Left ventricle myocardium inferior (tissue), 1 donor: ENCODE measurements at regions not wholly inside any gene's neighbourhood (a gene's known extent, or its start where the extent isn't known, plus 50 kb on each side); places are given as distances from the start of the nearest gene placed in this dataset.

Experiments used
- DNase-seq: peaks from one replicate; pipeline ENCODE4 v3.0.0-alpha.2; 2020
- H3K27ac ChIP-seq: fragments of 200-600 bp; replicated peaks from 2 replicates; pipeline ENCODE4 v1.8.0; 2021
- H3K27me3 ChIP-seq: fragments of 200-600 bp; 2 replicates; pipeline ENCODE4 v1.8.0; 2021; ENCODE audit warnings: low read depth
- H3K36me3 ChIP-seq: fragments of 200-600 bp; 2 replicates; pipeline ENCODE4 v1.8.0; 2021
- H3K4me1 ChIP-seq: fragments of 200-600 bp; 2 replicates; pipeline ENCODE4 v1.8.0; 2021
- H3K4me3 ChIP-seq: fragments of 200-600 bp; 2 replicates; pipeline ENCODE4 v1.8.0; 2021; ENCODE audit warnings: mild to moderate bottlenecking, moderate library complexity
- H3K9me3 ChIP-seq: fragments of 200-600 bp; replicated peaks from 2 replicates; pipeline ENCODE4 v1.8.0; 2021
- intact Hi-C: fragments of 100-400 bp; cut with micrococcal nuclease; formaldehyde crosslinking; loops from one replicate; pipeline ENCODE4 v1.11.0; 2022
- TF ChIP-seq, protein P1 (sequence below): fragments of 200-600 bp; IDR thresholded peaks from 2 replicates; pipeline ENCODE4 v1.8.0; 2021; ENCODE audit warnings: antibody characterized with exemption, mild to moderate bottlenecking, borderline replicate concordance
- donor health status: DM: no; HTN: yes; CAD: no; lungs with severe emphysema.

GRCh38 chr6:54718541-54719023 is 128.0 kb upstream of the FAM83B start:
- Histone ChIP-seq H3K9me3 (no peaks in the 10 kb centered on the region), H3K36me3 (no peaks in the 10 kb centered on the region), H3K4me3 (no peak overlapping the region), H3K4me1 (no peaks in the 10 kb centered on the region), H3K27ac (no peak overlapping the region), H3K27me3 (no peaks in the 10 kb centered on the region)
- TF ChIP-seq, protein P1, sequence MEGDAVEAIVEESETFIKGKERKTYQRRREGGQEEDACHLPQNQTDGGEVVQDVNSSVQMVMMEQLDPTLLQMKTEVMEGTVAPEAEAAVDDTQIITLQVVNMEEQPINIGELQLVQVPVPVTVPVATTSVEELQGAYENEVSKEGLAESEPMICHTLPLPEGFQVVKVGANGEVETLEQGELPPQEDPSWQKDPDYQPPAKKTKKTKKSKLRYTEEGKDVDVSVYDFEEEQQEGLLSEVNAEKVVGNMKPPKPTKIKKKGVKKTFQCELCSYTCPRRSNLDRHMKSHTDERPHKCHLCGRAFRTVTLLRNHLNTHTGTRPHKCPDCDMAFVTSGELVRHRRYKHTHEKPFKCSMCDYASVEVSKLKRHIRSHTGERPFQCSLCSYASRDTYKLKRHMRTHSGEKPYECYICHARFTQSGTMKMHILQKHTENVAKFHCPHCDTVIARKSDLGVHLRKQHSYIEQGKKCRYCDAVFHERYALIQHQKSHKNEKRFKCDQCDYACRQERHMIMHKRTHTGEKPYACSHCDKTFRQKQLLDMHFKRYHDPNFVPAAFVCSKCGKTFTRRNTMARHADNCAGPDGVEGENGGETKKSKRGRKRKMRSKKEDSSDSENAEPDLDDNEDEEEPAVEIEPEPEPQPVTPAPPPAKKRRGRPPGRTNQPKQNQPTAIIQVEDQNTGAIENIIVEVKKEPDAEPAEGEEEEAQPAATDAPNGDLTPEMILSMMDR = no peak
- no peak for DNase-seq
- intact Hi-C loops = loop anchor here (10.0 kb wide), 1 partner anchor 526 kb away; no protein-coding TSS in a partner anchor

DNA sequence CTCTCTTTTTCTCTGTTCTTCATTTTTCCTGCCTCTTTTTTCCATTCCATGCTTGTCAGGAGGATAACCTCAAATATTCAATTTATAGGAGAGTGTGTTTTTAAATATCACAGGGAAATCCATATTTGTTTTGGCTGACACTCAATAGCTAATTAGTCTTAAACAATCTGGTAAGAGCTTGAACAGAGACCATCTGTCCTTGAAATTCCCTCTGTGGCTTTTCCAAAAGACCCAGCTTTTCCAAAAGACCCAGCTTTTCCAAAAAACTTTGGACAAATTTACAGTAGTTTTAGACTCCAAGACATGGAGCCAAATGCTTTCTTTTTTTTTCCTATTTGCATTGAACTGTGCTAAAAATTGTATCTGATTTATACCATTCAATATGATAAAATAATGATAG is 127.4 kb upstream of the FAM83B start:
- Histone ChIP-seq H3K36me3 (no peaks in the 10 kb centered on the region), H3K27ac (no peak overlapping the region), H3K27me3 (no peaks in the 10 kb centered on the region), H3K4me1 (no peaks in the 10 kb centered on the region), H3K9me3 (no peaks in the 10 kb centered on the region), H3K4me3 (no peak overlapping the region)
- TF ChIP-seq, protein P1 = no peak
- intact Hi-C loops = loop anchor here (10.0 kb wide), 1 partner anchor 526 kb away; no protein-coding TSS in a partner anchor
- no peak for DNase-seq

GRCh38 chr6:54719633-54720032 is 126.9 kb upstream of the FAM83B start:
- H3K4me1 ChIP-seq = no peaks in the 10 kb centered on the region
- DNase-seq = no peak
- no peaks in the 10 kb centered on the region for H3K9me3 ChIP-seq
- H3K27ac ChIP-seq = no peak overlapping the region
- TF ChIP-seq, protein P1 = no peak
- no peaks in the 10 kb centered on the region for H3K27me3 ChIP-seq
- H3K4me3 ChIP-seq = no peak overlapping the region
- no peaks in the 10 kb centered on the region for H3K36me3 ChIP-seq
- intact Hi-C loops = loop anchor here (10.0 kb wide), 1 partner anchor 525 kb away; no protein-coding TSS in a partner anchor

DNA sequence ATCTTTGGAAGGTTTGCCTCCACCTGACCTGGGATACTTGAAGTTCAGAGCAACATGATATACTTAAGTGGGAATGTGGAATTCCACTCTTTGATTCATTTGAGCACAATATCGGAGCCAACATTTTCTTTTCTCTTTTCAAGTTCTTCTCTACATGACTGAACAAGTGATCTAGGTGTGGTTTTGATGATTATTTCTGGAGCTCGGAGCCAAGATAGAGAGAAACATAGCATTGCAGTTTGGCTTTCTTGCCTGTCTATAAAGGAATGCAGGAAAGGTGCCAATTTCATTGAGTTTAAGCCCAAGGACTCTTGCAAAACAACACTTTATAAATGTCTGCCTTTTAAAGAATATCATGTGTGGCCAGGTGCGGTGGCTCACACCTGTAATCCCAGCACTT is 124.2 kb upstream of the FAM83B start:
- Histone ChIP-seq H3K9me3 (no peaks in the 10 kb centered on the region), H3K27ac (no peak overlapping the region), H3K4me3 (no peak overlapping the region), H3K36me3 (no peaks in the 10 kb centered on the region), H3K4me1 (no peaks in the 10 kb centered on the region), H3K27me3 (no peaks in the 10 kb centered on the region)
- intact Hi-C loops = no loop called here
- no peak for DNase-seq
- TF ChIP-seq, protein P1 = no peak

DNA sequence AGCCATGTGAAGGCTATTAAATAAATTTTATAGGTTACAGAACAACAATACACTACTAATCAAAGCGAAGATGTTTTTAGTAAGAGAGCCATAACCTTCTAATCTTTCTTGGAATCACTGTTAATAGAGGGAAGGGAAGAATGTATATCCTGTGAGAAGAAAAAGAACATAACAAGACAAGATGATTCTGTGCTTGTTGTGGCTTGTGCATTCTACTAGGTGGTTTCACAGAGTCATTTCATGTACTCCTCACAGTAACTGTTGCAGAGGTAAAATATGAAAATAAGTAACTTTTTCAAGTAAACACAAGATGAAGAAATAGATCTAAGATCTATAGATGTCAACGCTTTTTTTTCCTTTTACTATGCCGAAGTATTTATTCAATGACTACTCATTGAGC is 116.9 kb upstream of the FAM83B start:
- H3K4me1 ChIP-seq = no peaks in the 10 kb centered on the region
- no peak overlapping the region for H3K4me3 ChIP-seq
- no peaks in the 10 kb centered on the region for H3K27me3 ChIP-seq
- intact Hi-C loops = no loop called here
- DNase-seq = no peak
- TF ChIP-seq, protein P1 = no peak
- no peak overlapping the region for H3K27ac ChIP-seq
- H3K9me3 ChIP-seq = peaks cover 13% of the 10 kb centered on the region
- no peaks in the 10 kb centered on the region for H3K36me3 ChIP-seq
